A549 (cell line): ENCODE measurements at regions not wholly inside any gene's neighbourhood (a gene's known extent, or its start where the extent isn't known, plus 50 kb on each side); places are given as distances from the start of the nearest gene placed in this dataset.

Source experiments
- CBX8 ChIP-seq: fragments of 200-600 bp; sonication (generic); IDR thresholded peaks from 2 replicates; pipeline ENCODE4 v1.6.1; 2016
- CHD2 ChIP-seq: fragments of 150-350 bp; IDR thresholded peaks from 2 replicates; pipeline ENCODE4 v1.6.1; 2014; ENCODE audit warnings: low read length; ENCODE audit not compliant: partially characterized antibody
- EP300 ChIP-seq, 2 experiments: fragments of >200 bp; sonication (Bioruptor Twin); formaldehyde crosslinking; IDR thresholded peaks; 2 replicates in 1 of 2; 3 replicates in 1 of 2; pipeline ENCODE4 v1.6.1; 2016 to 2017
- MAZ ChIP-seq: fragments of 150-350 bp; IDR thresholded peaks from 2 replicates; pipeline ENCODE4 v1.6.1; 2014; ENCODE audit warnings: antibody characterized with exemption, low read depth, low read length, borderline replicate concordance
- POLR2A ChIP-seq: IDR thresholded peaks from 2 replicates; pipeline ENCODE4 v1.6.1; 2012; ENCODE audit warnings: mild to moderate bottlenecking, low read length
- RAD21 ChIP-seq, 2 experiments: fragments of >200 bp in 1 of 2; sonication (Bioruptor Twin) in 1 of 2; formaldehyde crosslinking in 1 of 2; IDR thresholded peaks in 1 of 2; conservative IDR thresholded peaks in 1 of 2; 2 replicates in 1 of 2; 3 replicates in 1 of 2; pipeline ENCODE4 v1.6.1; 2012 to 2018; ENCODE audit warnings: inconsistent platforms in 1 of 2
- RFX5 ChIP-seq: fragments of 450-650 bp; IDR thresholded peaks from 2 replicates; pipeline ENCODE4 v1.7.1; 2014; ENCODE audit warnings: antibody characterized with exemption, mild to moderate bottlenecking, moderate library complexity
- SMC3 ChIP-seq: fragments of >200 bp; sonication (Bioruptor Twin); formaldehyde crosslinking; IDR thresholded peaks from 3 replicates; pipeline ENCODE4 v1.6.1; 2018; ENCODE audit warnings: inconsistent platforms
- TP53 ChIP-seq: fragments of 250-450 bp; sonication (Bioruptor Pico); IDR thresholded peaks from 2 replicates; pipeline ENCODE4 v1.5.0; 2021; ENCODE audit warnings: mild to moderate bottlenecking, moderate library complexity
- ZC3H11A ChIP-seq: fragments of 450-650 bp; IDR thresholded peaks from 2 replicates; pipeline ENCODE4 v1.6.1; 2014; ENCODE audit warnings: antibody characterized with exemption, mild to moderate bottlenecking
- ZNF302 ChIP-seq: fragments of 250-450 bp; sonication (Bioruptor Pico); IDR thresholded peaks from 2 replicates; pipeline ENCODE4 v1.9.0; 2021; ENCODE audit warnings: inconsistent platforms, mild to moderate bottlenecking, moderate library complexity
- TF ChIP-seq, protein P1 (sequence below): fragments of >200 bp; sonication (Bioruptor Twin); formaldehyde crosslinking; IDR thresholded peaks from 3 replicates; pipeline ENCODE4 v1.5.1; 2016
- TF ChIP-seq, protein P2 (sequence below): IDR thresholded peaks from 2 replicates; pipeline ENCODE4 v1.6.1; 2012
- TF ChIP-seq, protein P3 (sequence below): IDR thresholded peaks from 2 replicates; pipeline ENCODE4 v1.6.1; 2012

DNA sequence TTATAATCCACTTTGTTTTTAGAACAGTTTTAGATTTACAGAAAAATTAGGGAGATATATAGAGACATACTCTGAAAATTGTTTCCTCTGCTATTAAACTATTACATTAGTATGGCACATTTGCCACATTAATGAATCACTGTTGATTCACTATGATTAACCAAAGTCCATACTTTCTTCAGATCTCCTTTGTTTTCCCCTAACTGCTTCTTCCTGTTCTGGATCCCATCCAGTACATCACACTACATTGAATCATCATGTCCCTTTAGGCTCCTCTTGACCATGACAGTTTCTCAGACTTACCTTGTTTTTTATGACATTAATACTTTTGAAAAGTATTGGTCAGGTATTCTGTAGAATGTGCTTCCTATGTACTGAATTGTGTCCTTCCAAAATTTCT, 109.2 kb upstream of the EDNRA start:
- TF ChIP-seq ZC3H11A, result no peak
- TF ChIP-seq CHD2, result no peak
- TF ChIP-seq MAZ, result no peak
- TF ChIP-seq, protein P1, sequence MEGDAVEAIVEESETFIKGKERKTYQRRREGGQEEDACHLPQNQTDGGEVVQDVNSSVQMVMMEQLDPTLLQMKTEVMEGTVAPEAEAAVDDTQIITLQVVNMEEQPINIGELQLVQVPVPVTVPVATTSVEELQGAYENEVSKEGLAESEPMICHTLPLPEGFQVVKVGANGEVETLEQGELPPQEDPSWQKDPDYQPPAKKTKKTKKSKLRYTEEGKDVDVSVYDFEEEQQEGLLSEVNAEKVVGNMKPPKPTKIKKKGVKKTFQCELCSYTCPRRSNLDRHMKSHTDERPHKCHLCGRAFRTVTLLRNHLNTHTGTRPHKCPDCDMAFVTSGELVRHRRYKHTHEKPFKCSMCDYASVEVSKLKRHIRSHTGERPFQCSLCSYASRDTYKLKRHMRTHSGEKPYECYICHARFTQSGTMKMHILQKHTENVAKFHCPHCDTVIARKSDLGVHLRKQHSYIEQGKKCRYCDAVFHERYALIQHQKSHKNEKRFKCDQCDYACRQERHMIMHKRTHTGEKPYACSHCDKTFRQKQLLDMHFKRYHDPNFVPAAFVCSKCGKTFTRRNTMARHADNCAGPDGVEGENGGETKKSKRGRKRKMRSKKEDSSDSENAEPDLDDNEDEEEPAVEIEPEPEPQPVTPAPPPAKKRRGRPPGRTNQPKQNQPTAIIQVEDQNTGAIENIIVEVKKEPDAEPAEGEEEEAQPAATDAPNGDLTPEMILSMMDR, result no peak
- TF ChIP-seq EP300 (IDR thresholded peaks at IDR 0.05), result no peak
- no peak for TF ChIP-seq SMC3
- TF ChIP-seq POLR2A, result no peak
- no peak for TF ChIP-seq TP53 (CRISPR knock-in tag)
- TF ChIP-seq RAD21 (conservative IDR thresholded peaks at IDR 0.05 in 1 of 2, IDR thresholded peaks at IDR 0.05 in 1 of 2), result no peak
- TF ChIP-seq CBX8, result no peak
- TF ChIP-seq, protein P2, sequence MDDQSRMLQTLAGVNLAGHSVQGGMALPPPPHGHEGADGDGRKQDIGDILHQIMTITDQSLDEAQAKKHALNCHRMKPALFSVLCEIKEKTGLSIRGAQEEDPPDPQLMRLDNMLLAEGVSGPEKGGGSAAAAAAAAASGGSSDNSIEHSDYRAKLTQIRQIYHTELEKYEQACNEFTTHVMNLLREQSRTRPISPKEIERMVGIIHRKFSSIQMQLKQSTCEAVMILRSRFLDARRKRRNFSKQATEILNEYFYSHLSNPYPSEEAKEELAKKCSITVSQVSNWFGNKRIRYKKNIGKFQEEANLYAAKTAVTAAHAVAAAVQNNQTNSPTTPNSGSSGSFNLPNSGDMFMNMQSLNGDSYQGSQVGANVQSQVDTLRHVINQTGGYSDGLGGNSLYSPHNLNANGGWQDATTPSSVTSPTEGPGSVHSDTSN, result no peak
- TF ChIP-seq ZNF302 (CRISPR knock-in tag), result no peak
- TF ChIP-seq, protein P3, sequence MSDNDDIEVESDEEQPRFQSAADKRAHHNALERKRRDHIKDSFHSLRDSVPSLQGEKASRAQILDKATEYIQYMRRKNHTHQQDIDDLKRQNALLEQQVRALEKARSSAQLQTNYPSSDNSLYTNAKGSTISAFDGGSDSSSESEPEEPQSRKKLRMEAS, result no peak
- no peak for TF ChIP-seq RFX5
